Peyer's patch (tissue), 4 donors: ENCODE measurements at regions not wholly inside any gene's neighbourhood (a gene's known extent, or its start where the extent isn't known, plus 50 kb on each side); places are given as distances from the start of the nearest gene placed in this dataset.

Experiments used
- CTCF ChIP-seq, 6 experiments: fragments of 450-650 bp in 4 of 6; fragments of 200-600 bp in 2 of 6; sonication (generic) in 1 of 6; IDR thresholded peaks; one replicate each; pipeline ENCODE4 v1.5.1; 2017 to 2019; ENCODE audit warnings: antibody characterized with exemption in 6 of 6, mild to moderate bottlenecking in 3 of 6, moderate library complexity in 1 of 6
- POLR2A ChIP-seq, 2 donors: fragments of 450-650 bp; IDR thresholded peaks; one replicate each; pipeline ENCODE4 v1.5.1; 2017; ENCODE audit warnings: antibody characterized with exemption in 2 of 2, mild to moderate bottlenecking in 2 of 2, moderate library complexity in 2 of 2

GRCh38 chr3:43196721-43197120, 89.6 kb upstream of the SNRK start:
- TF ChIP-seq POLR2A (IDR thresholded peaks at IDR 0.05) = no peak
- TF ChIP-seq CTCF (IDR thresholded peaks at IDR 0.05) = no peak
